Breast epithelium (tissue), 3 donors: ENCODE measurements at regions not wholly inside any gene's neighbourhood (a gene's known extent, or its start where the extent isn't known, plus 50 kb on each side); places are given as distances from the start of the nearest gene placed in this dataset.

Experiments
- POLR2AphosphoS5 ChIP-seq, 3 donors: sonication (generic); formaldehyde crosslinking; IDR thresholded peaks; one replicate each; pipeline ENCODE4 v1.6.1; 2017; ENCODE audit warnings: antibody characterized with exemption in 3 of 3
- TF ChIP-seq, protein P1 (sequence below), 3 donors: fragments of 450-650 bp; IDR thresholded peaks; one replicate each; pipeline ENCODE4 v1.5.1; 2016 to 2017; ENCODE audit warnings: antibody characterized with exemption in 3 of 3, mild to moderate bottlenecking in 3 of 3, moderate library complexity in 3 of 3

DNA sequence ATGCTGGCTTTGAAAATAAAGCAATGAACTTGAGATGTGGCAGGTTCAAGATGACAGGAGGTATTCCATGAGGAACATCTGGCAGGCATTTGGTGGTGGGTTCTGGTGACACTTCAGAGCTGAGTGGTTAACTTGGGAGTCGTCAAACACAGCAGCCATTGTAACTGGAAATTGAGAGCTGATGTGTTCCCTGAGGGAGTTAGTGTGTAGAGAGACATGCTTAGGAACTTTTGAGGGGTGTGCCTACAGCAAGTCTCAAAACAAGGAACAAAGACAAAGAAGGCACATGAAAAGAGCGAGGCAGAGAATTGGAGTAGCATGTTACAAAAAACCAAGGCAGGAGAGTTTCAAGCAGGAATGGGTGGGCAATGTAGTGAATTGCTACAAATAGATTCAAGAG, 53.9 kb upstream of the KL start:
- TF ChIP-seq, protein P1, sequence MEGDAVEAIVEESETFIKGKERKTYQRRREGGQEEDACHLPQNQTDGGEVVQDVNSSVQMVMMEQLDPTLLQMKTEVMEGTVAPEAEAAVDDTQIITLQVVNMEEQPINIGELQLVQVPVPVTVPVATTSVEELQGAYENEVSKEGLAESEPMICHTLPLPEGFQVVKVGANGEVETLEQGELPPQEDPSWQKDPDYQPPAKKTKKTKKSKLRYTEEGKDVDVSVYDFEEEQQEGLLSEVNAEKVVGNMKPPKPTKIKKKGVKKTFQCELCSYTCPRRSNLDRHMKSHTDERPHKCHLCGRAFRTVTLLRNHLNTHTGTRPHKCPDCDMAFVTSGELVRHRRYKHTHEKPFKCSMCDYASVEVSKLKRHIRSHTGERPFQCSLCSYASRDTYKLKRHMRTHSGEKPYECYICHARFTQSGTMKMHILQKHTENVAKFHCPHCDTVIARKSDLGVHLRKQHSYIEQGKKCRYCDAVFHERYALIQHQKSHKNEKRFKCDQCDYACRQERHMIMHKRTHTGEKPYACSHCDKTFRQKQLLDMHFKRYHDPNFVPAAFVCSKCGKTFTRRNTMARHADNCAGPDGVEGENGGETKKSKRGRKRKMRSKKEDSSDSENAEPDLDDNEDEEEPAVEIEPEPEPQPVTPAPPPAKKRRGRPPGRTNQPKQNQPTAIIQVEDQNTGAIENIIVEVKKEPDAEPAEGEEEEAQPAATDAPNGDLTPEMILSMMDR (IDR thresholded peaks at IDR 0.05) = no peak
- no peak for TF ChIP-seq POLR2AphosphoS5 (IDR thresholded peaks at IDR 0.05)
